ENCODE measurements at regions not wholly inside any gene's neighbourhood (a gene's known extent, or its start where the extent isn't known, plus 50 kb on each side); places are given as distances from the start of the nearest gene placed in this dataset.

- ATAC-seq, result no peak
- Histone ChIP-seq H2AFZ (ENCODE audit: low read length) (no peak overlapping the region), H3K27me3 (ENCODE audit: control insufficient read depth in 1 of 2, insufficient read depth in 2 of 2, low read length in 2 of 2) (no peaks in the 10 kb centered on the region), H3K9ac (ENCODE audit: insufficient read depth, low read depth, low read length) (no peak overlapping the region), H3K4me3 (replicated peaks in 1 of 3; ENCODE audit: insufficient read depth in 1 of 3, low read depth in 2 of 3, low read length in 3 of 3) (no peak overlapping the region), H3K4me2 (ENCODE audit: low read depth, low read length) (no peak overlapping the region), H3K79me2 (ENCODE audit: insufficient read depth, low read length) (no peaks in the 10 kb centered on the region), H3K36me3 (replicated peaks in 1 of 2; ENCODE audit: control insufficient read depth in 1 of 2, insufficient read depth in 2 of 2, low read length in 2 of 2) (no peaks in the 10 kb centered on the region), H3K27ac (ENCODE audit: extremely low read length, insufficient read depth, low read length) (no peak overlapping the region), H3K4me1 (ENCODE audit: insufficient read depth, low read length) (peaks cover 8% of the 10 kb centered on the region; the same call in 1 of the 2 replicates), H3K9me3 (ENCODE audit: low read length) (no peaks in the 10 kb centered on the region), H4K20me1 (ENCODE audit: insufficient read depth, low read length) (no peaks in the 10 kb centered on the region; the same call in 1 of the 2 replicates)
- WGBS (ENCODE audit: low lambda C conversion rate), result 0% methylated on average over 1 of the region's 1 CpG
- TF ChIP-seq RBM39 (IDR thresholded peaks at IDR 0.05; ENCODE audit: low read depth, low read length, poor library complexity, severe bottlenecking) (no peak), ZNF343 (CRISPR knock-in tag; IDR thresholded peaks at IDR 0.05) (no peak)
- POLR2A ChIA-PET, result no interaction called here
- intact Hi-C loops (cut with micrococcal nuclease; ENCODE audit: unreplicated experiment) (no loop called here), in situ Hi-C loops (cut with HindIII; ENCODE audit: extremely low pct_ligation_motif_present, low pct_unique_long_range_greater_than_20kb) (no loop called here)
- FAIRE-seq, result no peak
- no TSS peak for BruUV-seq (replicated peaks)
- CTCF ChIA-PET (ENCODE audit: low intra/inter-chr PET ratio, low total read pairs), result no interaction called here
- no peak for DNase-seq (ENCODE audit: low spot score)
Measured at GRCh38 chr18:71038196-71038595, 749.4 kb downstream of the SOCS6 start.

GRCh38 chr18:71036783-71037182, 747.9 kb downstream of the SOCS6 start:
- DNase-seq (ENCODE audit: low spot score) (peak; percentile 16), ATAC-seq (peak; percentile 84), FAIRE-seq (no peak)
- CTCF ChIA-PET (ENCODE audit: low intra/inter-chr PET ratio, low total read pairs), result no interaction called here
- TF ChIP-seq ZNF3 (CRISPR knock-in tag; IDR thresholded peaks at IDR 0.05) (no peak), MBD4 (IDR thresholded peaks at IDR 0.05; ENCODE audit: borderline replicate concordance, low read length) (no peak), ZNF777 (CRISPR knock-in tag; IDR thresholded peaks at IDR 0.05) (no peak), ZBTB42 (CRISPR knock-in tag; IDR thresholded peaks at IDR 0.05) (no peak), SKI (IDR thresholded peaks at IDR 0.05; ENCODE audit: partially characterized antibody) (no peak), ZGPAT (CRISPR knock-in tag; IDR thresholded peaks at IDR 0.05) (no peak), ZKSCAN5 (CRISPR knock-in tag; IDR thresholded peaks at IDR 0.05) (no peak), HBP1 (CRISPR knock-in tag; IDR thresholded peaks at IDR 0.05; ENCODE audit: low read depth) (no peak), ZNF235 (CRISPR knock-in tag; IDR thresholded peaks at IDR 0.05; ENCODE audit: borderline replicate concordance) (no peak)
- Histone ChIP-seq H3K4me2 (ENCODE audit: low read depth, low read length) (no peak overlapping the region), H3K36me3 (replicated peaks in 1 of 2; ENCODE audit: control insufficient read depth in 1 of 2, insufficient read depth in 2 of 2, low read length in 2 of 2) (no peaks in the 10 kb centered on the region), H3K27me3 (ENCODE audit: control insufficient read depth in 1 of 2, insufficient read depth in 2 of 2, low read length in 2 of 2) (no peaks in the 10 kb centered on the region), H2AFZ (ENCODE audit: low read length) (no peak overlapping the region), H3K9ac (ENCODE audit: insufficient read depth, low read depth, low read length) (no peak overlapping the region), H4K20me1 (ENCODE audit: insufficient read depth, low read length) (no peaks in the 10 kb centered on the region; the same call in 1 of the 2 replicates), H3K4me1 (ENCODE audit: insufficient read depth, low read length) (peaks cover 8% of the 10 kb centered on the region; the same call in 1 of the 2 replicates), H3K27ac (ENCODE audit: extremely low read length, insufficient read depth, low read length) (no peak overlapping the region), H3K9me3 (ENCODE audit: low read length) (no peaks in the 10 kb centered on the region), H3K4me3 (replicated peaks in 1 of 3; ENCODE audit: insufficient read depth in 1 of 3, low read depth in 2 of 3, low read length in 3 of 3) (no peak overlapping the region), H3K79me2 (ENCODE audit: insufficient read depth, low read length) (no peaks in the 10 kb centered on the region)
- BruUV-seq (replicated peaks), result no TSS peak
- POLR2A ChIA-PET, result no interaction called here
- 0% methylated on average over 1 of the region's 1 CpG for WGBS (ENCODE audit: low lambda C conversion rate)
- in situ Hi-C loops (cut with HindIII; ENCODE audit: extremely low pct_ligation_motif_present, low pct_unique_long_range_greater_than_20kb), result no loop called here
- intact Hi-C loops (cut with micrococcal nuclease; ENCODE audit: unreplicated experiment), result no loop called here

All from HepG2 (cell line).